ENCODE measurements at regions not wholly inside any gene's neighbourhood (a gene's known extent, or its start where the extent isn't known, plus 50 kb on each side); places are given as distances from the start of the nearest gene placed in this dataset.

DNA sequence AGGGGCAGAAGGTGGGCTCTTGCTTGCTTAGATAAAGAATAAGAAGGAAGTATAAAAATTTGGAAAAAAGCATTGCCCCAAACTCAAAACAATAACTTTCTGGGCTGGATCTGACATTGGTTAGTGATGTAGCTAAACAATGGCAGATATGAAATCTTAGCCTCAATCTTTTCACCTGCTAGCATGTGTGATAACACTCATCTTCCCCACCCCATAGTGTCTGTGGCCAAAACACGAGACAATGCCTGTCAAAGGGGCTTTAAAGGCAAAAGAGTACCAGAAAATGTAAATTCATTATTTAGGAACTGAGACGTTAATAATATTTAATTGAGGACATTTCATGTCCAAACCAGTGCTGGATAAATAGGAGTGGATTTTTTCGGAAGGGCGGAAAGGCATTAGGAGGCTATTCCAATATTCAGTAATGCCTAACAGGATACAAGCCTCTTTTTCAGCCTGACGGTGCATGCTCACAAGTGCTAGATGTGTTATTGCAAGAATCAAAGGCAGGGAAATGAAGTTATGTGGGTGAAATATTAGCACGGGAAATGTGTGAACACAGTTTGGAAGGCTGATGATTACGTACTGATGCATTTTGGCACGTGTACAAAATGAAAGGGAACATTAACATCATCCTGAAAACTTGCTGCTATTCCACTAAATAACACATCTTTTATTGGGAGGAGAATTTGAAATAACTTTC, 395.7 kb downstream of the GALR1 start:
- Mint-ChIP-seq H3K9me3 (peaks cover 0 to 7% of the 10 kb centered on the region in 2 donors), H3K36me3 (no peaks in the 10 kb centered on the region), H3K27ac (no peak overlapping the region)
- DNase-seq (ENCODE audit: low spot score in 2 of 2) (no peak), ATAC-seq (no peak)

DNA sequence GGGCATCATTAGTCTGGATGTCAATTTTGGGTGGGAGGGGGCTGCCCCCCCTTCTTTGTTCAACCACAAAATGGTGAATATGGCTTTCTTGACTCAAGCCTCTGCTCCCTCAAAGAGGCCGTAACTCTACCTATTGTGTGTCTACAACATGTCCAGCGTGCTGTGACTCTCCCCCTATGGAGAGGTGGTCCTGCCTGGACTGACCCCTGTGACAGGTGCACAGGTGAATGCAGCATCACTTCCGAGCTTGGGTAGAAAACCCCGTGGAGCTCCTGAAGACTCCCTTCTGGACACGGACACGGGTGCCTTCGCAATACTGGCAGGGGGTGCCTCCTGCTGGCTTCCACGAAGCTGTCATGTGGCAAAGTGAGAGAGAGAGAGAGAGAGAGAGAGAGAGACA, 397.8 kb downstream of the GALR1 start:
- Mint-ChIP-seq H3K36me3 (no peaks in the 10 kb centered on the region), H3K9me3 (no peaks in the 10 kb centered on the region), H3K27ac (no peak overlapping the region)
- ATAC-seq (no peak), DNase-seq (ENCODE audit: low spot score in 2 of 2) (no peak)

DNA sequence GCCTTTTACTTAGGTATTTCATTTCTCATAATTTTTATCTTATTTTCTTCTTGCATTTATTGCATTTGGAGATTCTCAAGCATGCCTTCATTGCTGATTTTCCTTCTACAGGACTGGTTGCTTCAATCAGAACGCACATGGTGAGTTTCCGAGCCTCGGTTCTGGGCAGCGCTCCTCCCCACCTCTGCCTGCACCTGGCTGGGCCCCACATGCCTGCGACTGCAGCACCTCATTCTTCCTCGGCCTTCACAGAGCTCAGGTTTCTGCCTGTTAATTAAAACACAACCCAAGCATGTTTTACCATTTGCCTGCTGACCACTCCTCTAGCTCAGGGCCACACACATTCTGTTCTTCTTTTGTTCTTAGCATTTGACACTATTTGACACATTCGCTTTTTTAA, 398.8 kb downstream of the GALR1 start:
- H3K9me3 Mint-ChIP-seq, result no peaks in the 10 kb centered on the region
- ATAC-seq, result no peak
- no peak for DNase-seq (ENCODE audit: low spot score in 2 of 2)
- H3K36me3 Mint-ChIP-seq, result no peaks in the 10 kb centered on the region
- H3K27ac Mint-ChIP-seq, result no peak overlapping the region

DNA sequence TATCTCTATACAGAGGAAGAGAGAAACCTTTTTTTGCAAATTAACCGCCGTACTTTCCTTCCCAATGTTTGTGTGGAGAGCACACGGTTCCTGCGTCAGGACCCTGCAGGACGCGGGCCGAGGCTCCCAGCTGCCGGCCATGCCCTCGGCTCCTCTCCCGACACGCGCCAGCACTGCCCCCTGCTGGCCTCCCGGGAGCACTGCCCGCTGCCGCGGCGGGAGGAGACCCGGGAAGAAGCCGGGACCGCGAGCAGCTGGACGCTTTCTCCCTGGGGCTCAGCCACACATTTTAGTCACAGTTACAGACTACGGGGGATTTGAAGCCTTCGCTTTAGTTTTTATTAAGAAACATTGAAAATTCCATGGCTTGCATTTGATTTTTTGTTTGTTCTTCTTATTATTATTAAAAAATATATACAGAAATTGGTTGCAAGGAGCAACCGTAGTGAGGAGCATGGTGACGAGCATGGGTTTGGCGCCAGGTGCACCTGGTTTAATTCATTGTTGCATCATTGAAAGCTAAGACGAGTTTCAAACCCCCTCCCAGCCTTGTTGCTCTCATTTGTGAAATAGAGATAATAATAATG, 401.2 kb downstream of the GALR1 start:
- peak; percentile 59 to 86 for DNase-seq (ENCODE audit: low spot score in 2 of 2)
- no peaks in the 10 kb centered on the region for H3K36me3 Mint-ChIP-seq
- peak; percentile 65 to 76 for ATAC-seq
- H3K27ac Mint-ChIP-seq, result no peak overlapping the region
- no peaks in the 10 kb centered on the region for H3K9me3 Mint-ChIP-seq

DNA sequence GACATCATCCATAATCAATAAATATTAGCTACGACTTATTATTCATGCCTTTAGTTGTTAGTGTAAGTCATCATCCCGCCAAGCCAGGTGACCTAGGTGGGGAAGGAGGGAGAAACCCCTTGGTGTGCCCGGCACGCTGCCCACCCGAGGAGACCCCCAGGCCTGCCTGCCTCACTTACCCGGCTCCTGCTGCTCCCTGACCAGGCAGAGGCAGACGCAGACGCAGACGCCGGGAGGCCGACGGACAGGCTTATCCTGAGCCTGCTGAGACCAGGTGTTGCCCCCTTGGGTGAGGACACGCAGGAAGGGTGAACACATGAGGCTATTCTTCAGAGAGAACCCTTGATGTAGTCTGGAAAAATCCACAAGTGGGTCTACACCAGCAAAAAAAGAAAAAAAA, 401.8 kb downstream of the GALR1 start:
- Mint-ChIP-seq H3K9me3 (no peaks in the 10 kb centered on the region), H3K27ac (no peak overlapping the region), H3K36me3 (no peaks in the 10 kb centered on the region)
- no peak for ATAC-seq
- no peak for DNase-seq (ENCODE audit: low spot score in 2 of 2)

DNA sequence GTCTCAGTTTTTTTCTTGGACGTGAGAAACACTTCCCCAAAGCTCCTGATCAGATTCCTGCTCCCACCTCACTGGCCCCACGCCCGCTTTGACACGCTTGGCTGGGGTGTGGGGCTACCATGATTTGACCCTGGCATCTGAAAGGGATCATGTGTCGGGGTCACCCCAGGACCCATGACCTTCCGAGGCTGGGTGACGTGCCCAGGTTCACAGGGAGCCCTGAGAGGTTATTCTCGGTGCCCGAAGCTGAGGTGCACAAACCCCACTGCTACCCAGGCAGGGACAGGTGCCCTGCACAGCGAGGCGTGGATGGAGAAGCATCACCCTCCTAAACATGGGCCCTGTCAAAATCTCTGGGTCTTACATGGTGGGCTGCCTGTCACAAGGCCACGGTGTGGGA, 404.1 kb downstream of the GALR1 start:
- H3K36me3 Mint-ChIP-seq, result no peaks in the 10 kb centered on the region
- DNase-seq (ENCODE audit: low spot score in 2 of 2) (no peak), ATAC-seq (no peak)
- no peak overlapping the region for H3K27ac Mint-ChIP-seq
- H3K9me3 Mint-ChIP-seq, result no peaks in the 10 kb centered on the region

DNA sequence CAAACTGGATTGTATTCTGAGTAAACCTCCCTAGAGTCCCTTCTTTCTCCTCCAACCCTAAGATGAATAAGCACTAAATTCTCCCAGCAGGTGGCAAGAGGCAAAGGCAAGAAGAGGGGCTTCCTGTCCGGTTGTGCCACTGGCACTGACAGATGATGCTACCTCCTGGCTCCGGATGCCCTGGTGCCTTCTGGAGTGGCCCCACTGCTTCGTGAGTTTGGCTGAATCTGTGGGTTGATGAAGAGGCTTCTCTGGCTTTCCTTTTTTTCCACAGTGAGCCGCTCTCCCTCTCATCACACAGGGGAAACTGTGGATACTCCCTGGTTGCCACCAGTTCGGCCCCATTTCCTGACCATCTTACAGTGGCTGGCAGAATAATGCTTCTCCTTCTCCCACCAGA, 404.7 kb downstream of the GALR1 start:
- no peaks in the 10 kb centered on the region for H3K9me3 Mint-ChIP-seq
- H3K27ac Mint-ChIP-seq, result no peak overlapping the region
- no peak for ATAC-seq
- no peaks in the 10 kb centered on the region for H3K36me3 Mint-ChIP-seq
- DNase-seq (ENCODE audit: low spot score in 2 of 2), result no peak

DNA sequence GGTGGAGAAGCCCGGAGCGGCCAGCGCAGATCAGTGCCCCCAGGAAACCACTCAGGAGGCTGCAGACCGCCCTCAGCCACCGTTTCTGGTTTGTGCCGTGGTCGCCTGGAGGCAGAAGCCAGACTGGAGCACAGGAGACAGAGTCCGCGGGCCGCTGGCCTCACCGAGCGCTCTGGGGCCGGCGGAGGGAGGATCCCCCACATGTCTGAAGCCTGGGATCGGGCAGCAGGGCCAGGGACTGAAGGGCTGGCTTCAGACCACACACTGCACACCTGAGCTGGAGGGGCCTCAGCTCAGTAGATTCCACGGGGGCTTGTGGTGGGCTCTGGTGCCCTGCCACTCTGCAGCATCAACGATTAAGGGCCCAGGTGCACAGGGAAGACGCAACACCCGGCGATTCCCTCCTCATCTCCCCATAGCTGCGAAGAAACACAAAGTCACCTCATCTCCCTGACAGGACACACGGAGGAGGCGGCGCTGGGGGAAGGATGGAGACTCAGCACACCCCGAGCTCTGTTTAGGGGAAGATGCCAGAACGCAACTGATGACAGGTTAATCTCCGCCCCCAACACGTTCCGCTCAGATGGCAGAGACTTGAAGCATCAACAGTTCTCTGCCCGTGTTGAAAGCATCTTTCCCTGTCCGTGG, 408.1 kb downstream of the GALR1 start:
- Mint-ChIP-seq H3K27ac (no peak overlapping the region), H3K36me3 (no peaks in the 10 kb centered on the region), H3K9me3 (no peaks in the 10 kb centered on the region)
- DNase-seq (ENCODE audit: low spot score in 2 of 2) (no peak), ATAC-seq (no peak)

DNA sequence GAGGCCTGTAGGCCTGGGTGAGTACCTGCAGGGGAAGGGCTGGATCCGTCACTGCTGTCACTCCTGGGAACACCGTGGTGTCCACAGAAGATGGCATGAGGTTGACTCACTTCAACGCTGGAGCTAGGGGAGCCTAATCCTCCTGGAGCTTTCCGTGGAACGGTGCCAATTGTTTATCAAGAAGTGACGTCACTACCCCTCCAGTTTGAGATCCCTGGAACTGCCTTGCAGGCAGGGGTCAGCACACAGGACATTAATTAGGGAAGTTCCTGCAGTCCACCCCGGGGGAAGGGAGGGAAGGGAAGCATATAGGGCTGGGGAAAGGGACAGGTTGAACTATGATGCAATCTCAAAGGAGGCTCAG, 408.6 kb downstream of the GALR1 start:
- ATAC-seq, result no peak
- no peaks in the 10 kb centered on the region for H3K9me3 Mint-ChIP-seq
- no peaks in the 10 kb centered on the region for H3K36me3 Mint-ChIP-seq
- no peak for DNase-seq (ENCODE audit: low spot score in 2 of 2)
- H3K27ac Mint-ChIP-seq, result no peak overlapping the region

DNA sequence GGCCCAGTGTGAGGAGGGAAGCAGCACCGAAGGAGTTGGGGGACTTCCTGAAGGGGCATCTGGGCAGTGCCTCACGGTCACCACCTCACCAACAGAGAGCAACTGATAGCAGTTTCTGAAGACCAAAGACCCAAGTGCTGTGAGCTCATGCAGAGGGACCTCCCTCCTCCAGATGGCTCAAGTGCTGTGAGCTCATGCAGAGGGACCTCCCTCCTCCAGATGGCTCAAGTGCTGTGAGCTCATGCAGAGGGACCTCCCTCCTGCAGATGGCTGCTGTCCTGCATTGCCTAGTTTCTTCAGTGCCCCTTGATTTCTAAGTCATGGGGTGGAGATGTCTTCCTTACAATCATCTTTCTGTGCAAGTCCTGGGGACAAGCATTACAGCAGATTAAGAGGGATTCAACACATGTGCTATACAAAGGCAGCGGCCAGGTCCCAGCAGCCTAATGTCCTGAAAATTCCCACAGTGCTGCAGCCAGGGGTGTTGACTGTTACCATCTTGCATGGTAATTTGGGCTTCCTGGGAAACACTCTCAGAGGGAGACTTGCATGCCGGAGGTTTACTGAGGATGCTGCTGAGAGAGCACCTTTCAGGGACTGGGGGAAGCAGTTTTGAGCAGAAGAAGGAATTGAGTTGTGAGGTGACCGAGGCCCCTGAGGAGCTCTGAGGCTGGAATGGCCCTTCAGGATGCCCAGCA, 409.3 kb downstream of the GALR1 start:
- H3K9me3 Mint-ChIP-seq, result no peaks in the 10 kb centered on the region
- ATAC-seq, result no peak

DNA sequence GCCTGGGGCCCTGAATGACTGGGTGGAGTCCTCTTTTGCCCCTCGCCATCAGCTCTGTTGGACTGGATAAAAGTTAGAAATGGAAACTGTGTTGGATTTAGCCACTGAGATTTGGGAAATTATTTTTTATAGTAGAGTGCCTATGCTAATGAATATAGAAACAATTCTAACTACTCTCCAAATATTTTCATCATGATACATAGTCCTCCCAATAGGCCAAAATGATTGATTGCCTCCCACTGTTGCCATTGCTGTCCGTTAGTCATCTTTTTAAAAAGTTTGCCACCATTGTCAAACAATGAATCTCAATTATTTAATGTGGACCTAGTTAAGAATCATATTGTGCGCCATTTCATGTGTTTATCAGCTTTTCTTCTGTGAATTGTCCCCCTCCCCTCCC, 417.0 kb downstream of the GALR1 start:
- Mint-ChIP-seq H3K27ac (no peak overlapping the region), H3K9me3 (no peaks in the 10 kb centered on the region), H3K36me3 (no peaks in the 10 kb centered on the region)
- ATAC-seq (no peak), DNase-seq (ENCODE audit: low spot score in 2 of 2) (no peak)

More for the DNA sequence above, 409.3 kb downstream of the GALR1 start:
- H3K36me3 Mint-ChIP-seq, result no peaks in the 10 kb centered on the region
- DNase-seq (ENCODE audit: low spot score in 2 of 2), result no peak
- no peak overlapping the region for H3K27ac Mint-ChIP-seq

DNA sequence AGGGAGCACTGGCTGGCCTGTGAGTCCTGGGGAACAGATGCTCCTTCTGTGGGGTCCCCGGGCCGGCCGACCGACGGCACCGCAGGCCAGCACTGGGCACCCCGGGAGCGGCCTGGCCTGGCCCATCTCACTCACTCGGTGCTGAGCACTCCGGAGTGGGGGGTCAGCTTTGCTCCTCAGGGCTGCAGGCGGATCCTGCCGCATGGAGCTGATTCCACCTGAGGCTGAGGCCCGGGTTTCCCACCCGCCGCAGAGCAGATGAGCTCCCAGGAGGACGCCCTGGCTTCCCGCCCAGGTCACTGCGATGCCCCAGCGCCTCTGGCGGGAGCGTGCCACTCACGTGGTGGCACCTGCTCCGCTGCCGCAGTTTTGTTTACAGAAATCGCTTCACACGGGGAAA, 418.6 kb downstream of the GALR1 start:
- DNase-seq (ENCODE audit: low spot score in 2 of 2), result no peak
- Mint-ChIP-seq H3K9me3 (no peaks in the 10 kb centered on the region), H3K36me3 (no peaks in the 10 kb centered on the region), H3K27ac (no peak overlapping the region)
- ATAC-seq, result no peak

DNA sequence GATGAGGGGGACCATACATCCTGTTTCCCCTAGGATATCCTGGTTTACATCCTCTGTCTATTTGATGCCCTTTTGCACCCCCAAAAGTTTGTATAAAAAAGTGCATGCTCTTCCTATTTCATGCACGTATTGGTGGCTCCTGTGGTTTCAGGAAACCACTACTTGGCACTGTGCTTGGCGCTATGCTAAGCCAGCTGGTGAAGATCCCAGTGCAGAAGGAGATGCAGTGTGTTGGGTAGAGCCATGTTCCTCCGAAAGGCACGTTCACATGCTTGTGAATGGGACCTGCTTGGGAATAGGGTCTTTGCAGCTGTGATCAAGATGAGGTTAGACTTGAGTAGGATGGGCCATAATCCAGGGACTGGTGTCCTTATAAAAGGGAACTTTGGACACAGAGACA, 419.7 kb downstream of the GALR1 start:
- Mint-ChIP-seq H3K36me3 (no peaks in the 10 kb centered on the region), H3K9me3 (peaks cover 0 to under 1% of the 10 kb centered on the region in 2 donors), H3K27ac (no peak overlapping the region)
- no peak for DNase-seq (ENCODE audit: low spot score in 2 of 2)
- ATAC-seq, result no peak

DNA sequence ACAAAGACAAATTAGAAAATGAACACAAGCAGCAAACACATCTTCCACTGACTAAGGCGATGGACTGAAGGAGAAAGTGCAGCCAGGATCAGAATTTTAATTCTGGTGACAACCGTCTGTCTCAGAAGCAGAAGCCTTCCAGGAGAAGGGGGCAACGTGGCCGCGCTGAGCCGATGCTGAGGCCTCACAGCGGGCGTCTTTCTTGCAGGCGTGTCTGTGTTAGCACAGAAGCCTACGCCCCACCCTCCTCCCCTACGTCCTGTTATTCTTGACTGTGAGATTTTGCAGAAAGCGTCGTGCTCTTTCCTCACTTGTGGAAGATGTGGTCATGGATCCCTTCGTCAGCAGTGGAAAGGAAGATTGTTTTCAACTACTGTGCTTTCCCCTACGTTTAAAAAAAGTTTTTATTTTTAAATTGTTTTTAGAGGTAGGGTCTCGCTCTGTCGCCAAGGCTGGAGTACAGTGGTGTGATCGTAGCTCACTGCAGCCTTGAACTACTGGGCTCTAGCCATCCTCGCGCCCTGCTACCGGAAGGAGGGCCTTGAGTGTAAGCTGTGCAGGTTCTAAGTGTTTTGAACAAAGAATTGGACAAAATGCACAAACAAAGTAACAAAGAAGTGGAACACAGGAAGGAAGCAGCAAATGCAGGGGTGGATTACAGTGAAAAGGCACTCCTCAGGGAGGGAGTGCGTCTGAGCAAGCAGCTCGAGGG, 422.0 kb downstream of the GALR1 start:
- DNase-seq (ENCODE audit: low spot score in 2 of 2) (no peak), ATAC-seq (no peak)
- no peak overlapping the region for H3K27ac Mint-ChIP-seq
- peaks cover 0 to 4% of the 10 kb centered on the region in 2 donors for H3K9me3 Mint-ChIP-seq
- no peaks in the 10 kb centered on the region for H3K36me3 Mint-ChIP-seq

DNA sequence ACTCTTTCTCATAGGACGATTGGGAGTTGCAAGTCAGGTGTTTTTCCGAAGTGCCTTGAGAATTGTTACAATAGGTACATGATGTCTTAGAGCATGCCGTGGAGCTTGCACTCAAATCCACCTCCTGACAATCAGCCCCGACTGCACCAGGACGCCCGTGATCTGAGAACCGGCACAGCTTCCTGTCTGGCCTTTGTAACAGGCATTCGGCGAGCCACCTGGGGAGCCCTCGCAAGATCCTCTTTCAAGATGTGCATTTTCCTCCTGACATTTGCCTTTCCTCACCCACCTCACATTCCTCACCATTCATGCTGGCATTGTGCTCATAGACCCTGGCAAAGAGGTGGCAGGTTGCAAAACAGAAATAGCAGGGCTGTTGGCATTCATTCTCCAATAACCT, 427.3 kb downstream of the GALR1 start:
- H3K9me3 Mint-ChIP-seq, result peaks cover 0 to 4% of the 10 kb centered on the region in 2 donors
- H3K36me3 Mint-ChIP-seq, result no peaks in the 10 kb centered on the region
- H3K27ac Mint-ChIP-seq, result no peak overlapping the region
- DNase-seq (ENCODE audit: low spot score in 2 of 2) (no peak), ATAC-seq (no peak)

DNA sequence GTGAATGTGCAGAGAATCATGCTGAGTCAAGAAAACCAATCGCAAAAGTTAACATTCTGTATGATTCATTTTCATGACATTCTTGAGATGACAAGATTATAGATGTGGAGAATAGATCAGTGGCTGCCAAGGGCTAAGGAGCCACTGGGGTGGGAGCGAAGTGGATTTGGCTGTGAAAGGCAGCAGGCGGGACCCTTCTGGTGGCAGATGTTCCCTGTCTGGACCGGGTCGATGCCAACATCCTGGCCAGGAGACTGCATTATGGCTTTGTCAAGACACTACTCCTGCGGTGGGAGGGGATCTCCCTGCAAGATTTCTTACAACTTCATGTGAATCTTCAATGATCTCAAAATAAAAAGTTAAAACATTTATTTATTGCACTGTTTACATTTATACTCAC, 427.9 kb downstream of the GALR1 start:
- peaks cover 0 to 4% of the 10 kb centered on the region in 2 donors for H3K9me3 Mint-ChIP-seq
- ATAC-seq (no peak), DNase-seq (ENCODE audit: low spot score in 2 of 2) (no peak)
- no peaks in the 10 kb centered on the region for H3K36me3 Mint-ChIP-seq
- no peak overlapping the region for H3K27ac Mint-ChIP-seq

DNA sequence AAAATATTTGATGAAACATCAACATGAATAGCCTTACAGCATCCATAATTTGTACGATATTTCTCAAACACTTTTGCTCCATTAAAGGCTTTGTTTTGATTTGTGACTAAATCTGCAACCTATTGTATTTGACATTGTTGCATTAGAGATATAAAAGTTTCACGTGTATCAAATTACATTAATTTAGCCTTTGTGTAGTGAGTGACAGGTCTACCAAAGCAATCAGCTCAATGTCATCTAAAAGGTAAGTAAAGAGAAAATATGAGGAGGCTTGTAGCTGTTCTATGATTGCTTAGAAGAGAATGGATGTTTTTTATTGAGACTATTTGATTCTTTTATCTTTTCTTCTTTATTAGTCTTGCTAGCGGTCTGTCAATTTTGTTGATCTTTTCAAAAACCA, 430.2 kb downstream of the GALR1 start:
- Mint-ChIP-seq H3K9me3 (no peaks in the 10 kb centered on the region), H3K27ac (no peak overlapping the region), H3K36me3 (no peaks in the 10 kb centered on the region)
- ATAC-seq (no peak), DNase-seq (ENCODE audit: low spot score in 2 of 2) (no peak)
